Nephron progenitor cell (in vitro differentiated cells): ENCODE measurements at regions not wholly inside any gene's neighbourhood (a gene's known extent, or its start where the extent isn't known, plus 50 kb on each side); places are given as distances from the start of the nearest gene placed in this dataset.

Experiments used
- DNase-seq: peaks from one replicate; pipeline ENCODE4 v3.0.0; 2021
- H3K27ac Mint-ChIP-seq: 2 replicates; pipeline ENCODE4 v1.8.0; 2021; ENCODE audit warnings: mild to moderate bottlenecking, moderate library complexity, mixed read lengths
- H3K27me3 Mint-ChIP-seq: 2 replicates; pipeline ENCODE4 v1.8.0; 2021; ENCODE audit warnings: mild to moderate bottlenecking, low read depth, mixed read lengths; ENCODE audit not compliant: poor library complexity
- H3K36me3 Mint-ChIP-seq: 2 replicates; pipeline ENCODE4 v1.8.0; 2021; ENCODE audit warnings: low read depth, mixed read lengths
- H3K4me1 Mint-ChIP-seq: 2 replicates; pipeline ENCODE4 v1.8.0; 2021; ENCODE audit warnings: mixed read lengths
- H3K4me3 Mint-ChIP-seq: 2 replicates; pipeline ENCODE4 v1.8.0; 2021; ENCODE audit warnings: mild to moderate bottlenecking, moderate library complexity, mixed read lengths
- H3K9me3 Mint-ChIP-seq: 2 replicates; pipeline ENCODE4 v1.8.0; 2021; ENCODE audit warnings: mild to moderate bottlenecking, moderate library complexity, mixed read lengths
- CTCF ChIP-seq: fragments of 200-600 bp; sonication (generic); IDR thresholded peaks from 2 replicates; pipeline ENCODE4 v1.5.0; 2021; ENCODE audit warnings: antibody characterized with exemption

- DNase-seq = no peak
- TF ChIP-seq CTCF = no peak
- Mint-ChIP-seq H3K36me3 (no peaks in the 10 kb centered on the region), H3K27ac (no peak overlapping the region), H3K4me1 (no peaks in the 10 kb centered on the region), H3K9me3 (no peaks in the 10 kb centered on the region), H3K27me3 (no peaks in the 10 kb centered on the region), H3K4me3 (no peak overlapping the region)
Observed at GRCh38 chr5:89866410-89866809, 543.1 kb downstream of the CETN3 start.

- Mint-ChIP-seq H3K9me3 (no peaks in the 10 kb centered on the region), H3K4me1 (no peaks in the 10 kb centered on the region), H3K4me3 (no peak overlapping the region), H3K27me3 (no peaks in the 10 kb centered on the region), H3K27ac (no peak overlapping the region), H3K36me3 (no peaks in the 10 kb centered on the region)
- no peak for DNase-seq
- no peak for TF ChIP-seq CTCF
Observed at GRCh38 chr5:89864941-89865340, 544.6 kb downstream of the CETN3 start.

- H3K27ac Mint-ChIP-seq = no peak overlapping the region
- no peak for TF ChIP-seq CTCF
- no peaks in the 10 kb centered on the region for H3K27me3 Mint-ChIP-seq
- no peaks in the 10 kb centered on the region for H3K4me1 Mint-ChIP-seq
- peaks cover 4% of the 10 kb centered on the region for H3K9me3 Mint-ChIP-seq
- peaks cover 5% of the 10 kb centered on the region for H3K36me3 Mint-ChIP-seq
- no peak for DNase-seq
- no peak overlapping the region for H3K4me3 Mint-ChIP-seq
Observed at GRCh38 chr5:89857790-89858189, 551.8 kb downstream of the CETN3 start.

- TF ChIP-seq CTCF = no peak
- Mint-ChIP-seq H3K27me3 (no peaks in the 10 kb centered on the region), H3K27ac (no peak overlapping the region), H3K36me3 (peaks cover 5% of the 10 kb centered on the region), H3K9me3 (peaks cover 4% of the 10 kb centered on the region), H3K4me1 (peaks cover 2% of the 10 kb centered on the region), H3K4me3 (no peak overlapping the region)
- no peak for DNase-seq
Observed at GRCh38 chr5:89855417-89855816, 554.1 kb downstream of the CETN3 start.

GRCh38 chr5:89851911-89852310 is 557.6 kb downstream of the CETN3 start:
- peaks cover 6% of the 10 kb centered on the region for H3K27me3 Mint-ChIP-seq
- DNase-seq = no peak
- no peak overlapping the region for H3K4me3 Mint-ChIP-seq
- H3K27ac Mint-ChIP-seq = no peak overlapping the region
- no peaks in the 10 kb centered on the region for H3K36me3 Mint-ChIP-seq
- H3K4me1 Mint-ChIP-seq = peaks cover 12% of the 10 kb centered on the region
- no peaks in the 10 kb centered on the region for H3K9me3 Mint-ChIP-seq
- TF ChIP-seq CTCF = no peak

- no peaks in the 10 kb centered on the region for H3K9me3 Mint-ChIP-seq
- no peak for DNase-seq
- H3K27me3 Mint-ChIP-seq = peaks cover 6% of the 10 kb centered on the region
- no peak for TF ChIP-seq CTCF
- peak overlapping the region; percentile 62 for H3K27ac Mint-ChIP-seq
- peaks cover 12% of the 10 kb centered on the region for H3K4me1 Mint-ChIP-seq
- H3K36me3 Mint-ChIP-seq = no peaks in the 10 kb centered on the region
- H3K4me3 Mint-ChIP-seq = no peak overlapping the region
Observed at GRCh38 chr5:89850513-89850865, 559.1 kb downstream of the CETN3 start.
